Neural progenitor cell (in vitro differentiated cells): ENCODE measurements at regions not wholly inside any gene's neighbourhood (a gene's known extent, or its start where the extent isn't known, plus 50 kb on each side); places are given as distances from the start of the nearest gene placed in this dataset.

Experiments
- CTCF ChIP-seq: fragments of 200-600 bp; sonication (generic); IDR thresholded peaks from 2 replicates; pipeline ENCODE4 v1.5.1; 2017; ENCODE audit warnings: antibody characterized with exemption, mild to moderate bottlenecking
- EZH2 ChIP-seq: fragments of 200-600 bp; sonication (generic); IDR thresholded peaks from 2 replicates; pipeline ENCODE4 v1.6.1; 2017; ENCODE audit warnings: antibody characterized with exemption, mild to moderate bottlenecking, moderate library complexity
- EZH2phosphoT487 ChIP-seq: fragments of 200-600 bp; sonication (generic); IDR thresholded peaks from 2 replicates; pipeline ENCODE4 v1.6.1; 2017; ENCODE audit warnings: antibody characterized with exemption

- TF ChIP-seq CTCF (no peak), EZH2 (no peak), EZH2phosphoT487 (no peak)
Measured at GRCh38 chr4:159767406-159767805, 664.5 kb downstream of the RAPGEF2 start.
